A549 (cell line): ENCODE measurements at regions not wholly inside any gene's neighbourhood (a gene's known extent, or its start where the extent isn't known, plus 50 kb on each side); places are given as distances from the start of the nearest gene placed in this dataset.

ENCODE experiments used
- ATAC-seq, 2 experiments: fragments of 200-7000 bp in 1 of 2; fragments of >200 bp in 1 of 2; cut with Nextera tagmentation in 1 of 2; cut with Tn5 transposase in 1 of 2; 3 replicates each; pipeline versions ENCODE4 v1.8.0 to v1.9.1; 2018 to 2020; ENCODE audit warnings: mild to moderate bottlenecking in 1 of 2, moderate library complexity in 1 of 2
- CTCF ChIA-PET: fragments of 300-600 bp; sonication (Branson Sonifier 250); formaldehyde crosslinking; extraction: SDS; loops from one replicate; lab custom pipeline; 2021; ENCODE audit warnings: antibody characterized with exemption, inconsistent platforms; lab: Yijun Ruan, JAX
- POLR2A ChIA-PET: fragments of 350-600 bp; formaldehyde crosslinking; extraction: SDS; loops from one replicate; lab custom pipeline; 2021; ENCODE audit warnings: antibody characterized with exemption, inconsistent platforms; lab: Yijun Ruan, JAX
- DNase-seq, 2 experiments: peaks; one replicate each; pipeline versions ENCODE4 v3.0.0 to v3.0.0-alpha.2; 2011 to 2016; ENCODE audit warnings: low read depth in 1 of 2, low spot score in 1 of 2
- FAIRE-seq: peaks from 2 replicates; lab custom pipeline; 2011; peaks lifted over from hg19 to GRCh38; lab: Jason Lieb, UNC
- H3K27ac ChIP-seq, 2 experiments: fragments of >200 bp; sonication (Bioruptor Twin); formaldehyde crosslinking; 3 replicates each; pipeline ENCODE4 v1.5.1; 2016 to 2017
- H3K4me1 ChIP-seq: fragments of >200 bp; sonication (Bioruptor Twin); formaldehyde crosslinking; 3 replicates; pipeline ENCODE4 v1.6.1; 2016
- H3K4me2 ChIP-seq: fragments of >200 bp; sonication (Bioruptor Twin); formaldehyde crosslinking; 3 replicates; pipeline ENCODE4 v1.6.1; 2016
- H3K4me3 ChIP-seq: fragments of >200 bp; sonication (Bioruptor Twin); formaldehyde crosslinking; 3 replicates; pipeline ENCODE4 v1.5.1; 2016
- H3K9me3 ChIP-seq: fragments of >200 bp; sonication (Bioruptor Twin); formaldehyde crosslinking; 3 replicates; pipeline ENCODE4 v1.6.1; 2016
- BCL3 ChIP-seq: fragments of >200 bp; sonication (Bioruptor Twin); formaldehyde crosslinking; IDR thresholded peaks from 3 replicates; pipeline ENCODE4 v1.6.1; 2016
- CBX2 ChIP-seq: fragments of 200-600 bp; sonication (generic); IDR thresholded peaks from 2 replicates; pipeline ENCODE4 v1.6.1; 2016; ENCODE audit warnings: low read depth, mild to moderate bottlenecking, borderline replicate concordance
- CBX8 ChIP-seq: fragments of 200-600 bp; sonication (generic); IDR thresholded peaks from 2 replicates; pipeline ENCODE4 v1.6.1; 2016
- CEBPB ChIP-seq, 2 experiments: fragments of >200 bp in 1 of 2; sonication (Bioruptor Twin) in 1 of 2; formaldehyde crosslinking in 1 of 2; IDR thresholded peaks; 2 replicates each; pipeline ENCODE4 v1.6.1; 2012 to 2016
- E2F6 ChIP-seq: IDR thresholded peaks from 2 replicates; pipeline ENCODE4 v1.6.1; 2012; ENCODE audit warnings: low read depth, borderline replicate concordance
- ELK1 ChIP-seq: fragments of 150-350 bp; IDR thresholded peaks from 2 replicates; pipeline ENCODE4 v1.6.1; 2014; ENCODE audit warnings: low read depth, mild to moderate bottlenecking, low read length
- FOSB ChIP-seq: fragments of 250-450 bp; sonication (Bioruptor Pico); IDR thresholded peaks from 2 replicates; pipeline ENCODE4 v1.5.0; 2020; ENCODE audit warnings: mild to moderate bottlenecking, moderate library complexity
- FOSL2 ChIP-seq, 2 experiments: fragments of 450-650 bp in 1 of 2; fragments of >200 bp in 1 of 2; sonication (Bioruptor Twin) in 1 of 2; formaldehyde crosslinking; IDR thresholded peaks; 2 replicates each; pipeline versions ENCODE4 v1.5.0 to v1.6.1; 2016 to 2020; ENCODE audit warnings: mild to moderate bottlenecking in 1 of 2, moderate library complexity in 1 of 2
- HDAC2 ChIP-seq: fragments of 200-600 bp; sonication (generic); IDR thresholded peaks from 2 replicates; pipeline ENCODE4 v1.6.1; 2016
- HOXA7 ChIP-seq: fragments of 250-450 bp; sonication (Bioruptor Pico); IDR thresholded peaks from 2 replicates; pipeline ENCODE4 v1.5.0; 2020; ENCODE audit warnings: mild to moderate bottlenecking, moderate library complexity
- HOXB5 ChIP-seq: fragments of 250-450 bp; sonication (Bioruptor Pico); IDR thresholded peaks from 2 replicates; pipeline ENCODE4 v1.5.0; 2020; ENCODE audit warnings: mild to moderate bottlenecking, moderate library complexity
- JUN ChIP-seq, 2 experiments: fragments of >200 bp; sonication (Bioruptor Twin); formaldehyde crosslinking; IDR thresholded peaks; 2 replicates in 1 of 2; 3 replicates in 1 of 2; pipeline ENCODE4 v1.6.1; 2016 to 2017
- MYC ChIP-seq: IDR thresholded peaks from 2 replicates; pipeline ENCODE4 v1.6.1; 2012; ENCODE audit warnings: mild to moderate bottlenecking, inconsistent platforms, low read length, improper control_type of control experiment, borderline replicate concordance
- PBX3 ChIP-seq: IDR thresholded peaks from 2 replicates; pipeline ENCODE4 v1.6.1; 2012
- RCOR1 ChIP-seq: fragments of 150-350 bp; IDR thresholded peaks from 2 replicates; pipeline ENCODE4 v1.6.1; 2014; ENCODE audit warnings: antibody characterized with exemption, low read length, low read depth
- RNF2 ChIP-seq: fragments of 200-600 bp; sonication (generic); IDR thresholded peaks from 2 replicates; pipeline ENCODE4 v1.6.1; 2016; ENCODE audit warnings: low read depth, mild to moderate bottlenecking, antibody characterized with exemption, moderate library complexity, borderline replicate concordance
- ZFP36 ChIP-seq: fragments of 450-650 bp; IDR thresholded peaks from 2 replicates; pipeline ENCODE4 v1.6.1; 2014; ENCODE audit warnings: borderline replicate concordance; ENCODE audit not compliant: partially characterized antibody
- ZSCAN20 ChIP-seq: fragments of 250-450 bp; sonication (Bioruptor Pico); IDR thresholded peaks from 2 replicates; pipeline ENCODE4 v1.8.0; 2022; ENCODE audit warnings: mild to moderate bottlenecking, moderate library complexity
- WGBS: methylation state at CpG from one replicate; pipeline ENCODE4 v1.1.6; 2017; ENCODE audit errors: missing lambda C conversion rate; 5-methylcytosine and 5-hydroxymethylcytosine counted together

- ChIA-PET CTCF (interaction anchor here (1.1 to 1.6 kb wide), 2 partner anchors 37 to 84 kb away, joined by 3 to 4 read pairs; no protein-coding TSS in a partner anchor), POLR2A (no interaction called here)
- Histone ChIP-seq H3K4me1 (no peaks in the 10 kb centered on the region), H3K9me3 (no peaks in the 10 kb centered on the region), H3K4me3 (no peak overlapping the region), H3K27ac (no peak overlapping the region), H3K4me2 (no peak overlapping the region)
- DNase-seq: no peak
- TF ChIP-seq ZSCAN20 (CRISPR knock-in tag) (no peak), CBX2 (no peak), ZFP36 (no peak), PBX3 (no peak), CEBPB (IDR thresholded peaks at IDR 0.05) (no peak), HDAC2 (no peak)
- no peak for FAIRE-seq
- no peak for ATAC-seq
These were observed 195.0 kb upstream of the ANK2 start for GRCh38 chr4:112854420-112854819.

GRCh38 chr4:112855058-112855457 is 194.4 kb upstream of the ANK2 start:
- H3K9me3 ChIP-seq: no peaks in the 10 kb centered on the region
- no peak overlapping the region for H3K4me2 ChIP-seq
- H3K4me3 ChIP-seq: no peak overlapping the region
- FAIRE-seq: no peak
- no peak for DNase-seq
- POLR2A ChIA-PET: no interaction called here
- no peaks in the 10 kb centered on the region for H3K4me1 ChIP-seq
- CTCF ChIA-PET: no interaction called here
- no peak for ATAC-seq
- TF ChIP-seq FOSL2 (IDR thresholded peaks at IDR 0.05) (no peak), FOSL2 (CRISPR knock-in tag; IDR thresholded peaks at IDR 0.05) (no peak), HOXA7 (CRISPR knock-in tag) (no peak), FOSB (CRISPR knock-in tag) (no peak), ELK1 (no peak), RCOR1 (no peak), RNF2 (no peak), MYC (no peak), HOXB5 (CRISPR knock-in tag) (no peak), CBX8 (no peak), E2F6 (no peak), PBX3 (no peak), JUN (IDR thresholded peaks at IDR 0.05) (no peak)
- 19% methylated on average over 3 of the region's 3 CpGs for WGBS
- H3K27ac ChIP-seq: no peak overlapping the region

GRCh38 chr4:112857461-112857860 is 192.0 kb upstream of the ANK2 start:
- no peaks in the 10 kb centered on the region for H3K9me3 ChIP-seq
- no peak overlapping the region for H3K4me3 ChIP-seq
- DNase-seq (peak; percentile 7 to 8), ATAC-seq (peak in 1 of 2 experiments; percentile 55; a peak in 3 of 6 replicates), FAIRE-seq (no peak)
- WGBS: 36% methylated on average over 1 of the region's 1 CpG
- H3K27ac ChIP-seq: no peak overlapping the region
- H3K4me1 ChIP-seq: no peaks in the 10 kb centered on the region
- ChIA-PET CTCF (no interaction called here), POLR2A (no interaction called here)
- TF ChIP-seq BCL3 (no peak), FOSL2 (IDR thresholded peaks at IDR 0.05) (peak; percentile 38; the same call in 1 of the 2 replicates), FOSL2 (CRISPR knock-in tag; IDR thresholded peaks at IDR 0.05) (peak; percentile 63), ZFP36 (no peak), HOXA7 (CRISPR knock-in tag) (no peak)
- no peak overlapping the region for H3K4me2 ChIP-seq
